ENCODE measurements at regions not wholly inside any gene's neighbourhood (a gene's known extent, or its start where the extent isn't known, plus 50 kb on each side); places are given as distances from the start of the nearest gene placed in this dataset.

DNA sequence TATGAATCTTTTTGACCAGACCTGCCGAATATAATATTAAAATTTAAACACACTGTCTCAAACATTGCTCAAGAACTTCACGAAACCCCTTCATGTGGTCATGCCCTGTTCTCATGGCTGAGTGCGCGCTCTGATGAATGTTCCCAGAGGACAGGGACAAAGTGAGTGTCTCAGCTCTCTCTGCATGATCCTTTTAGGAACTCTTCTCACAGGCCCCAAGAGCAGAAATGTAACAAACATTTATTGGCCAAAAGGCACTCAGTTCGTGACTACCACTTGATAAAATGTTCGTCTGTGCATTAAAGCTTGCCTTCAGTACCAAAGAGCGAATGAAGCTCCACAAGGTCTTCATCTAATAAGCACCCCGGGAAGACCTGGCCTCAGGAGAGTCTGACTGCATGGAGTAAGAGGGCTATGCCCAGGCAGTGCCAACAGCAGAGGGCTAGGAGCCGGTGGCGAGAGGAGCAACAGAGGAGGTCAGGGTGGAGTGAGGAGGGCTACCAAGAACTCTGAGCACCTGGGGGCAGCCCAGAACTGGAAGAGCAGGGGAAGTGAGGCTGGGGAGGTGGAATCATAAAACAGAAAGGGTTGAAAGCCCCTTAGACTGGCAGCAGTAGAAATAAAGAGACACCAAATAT, 171.1 kb downstream of the RHOU start:
- Histone ChIP-seq H2BK5ac (ENCODE audit: low read length) (no peak overlapping the region), H3K4me2 (ENCODE audit: low read length) (no peak overlapping the region), H3K4me1 (ENCODE audit: control insufficient read depth, low read depth, low read length) (no peaks in the 10 kb centered on the region), H3K79me1 (ENCODE audit: low read length) (no peaks in the 10 kb centered on the region), H3K79me2 (ENCODE audit: control insufficient read depth, insufficient read depth, low read length) (no peaks in the 10 kb centered on the region), H3K18ac (ENCODE audit: low read length) (no peak overlapping the region), H3K23ac (ENCODE audit: low read length) (no peak overlapping the region), H2AK5ac (ENCODE audit: low read length) (no peak overlapping the region), H2BK15ac (replicated peaks; ENCODE audit: low read depth) (no peak overlapping the region), H2BK120ac (ENCODE audit: low read depth, low read length) (no peak overlapping the region), H4K5ac (ENCODE audit: low read length) (no peak overlapping the region), H3K27ac (ENCODE audit: low read depth, low read length) (no peak overlapping the region), H4K8ac (ENCODE audit: low read depth, low read length) (no peak overlapping the region), H3K27me3 (ENCODE audit: insufficient read depth, low read length, poor library complexity) (no peaks in the 10 kb centered on the region), H3K4me3 (ENCODE audit: low read length) (no peak overlapping the region), H3K9ac (ENCODE audit: low read length) (no peak overlapping the region), H3K56ac (ENCODE audit: low read length) (no peak overlapping the region), H3K4ac (ENCODE audit: low read depth, low read length) (no peak overlapping the region), H3K36me3 (ENCODE audit: control insufficient read depth, insufficient read depth, low read length) (no peaks in the 10 kb centered on the region)
- no CpG with 5 or more reads among the region's 10 CpGs for WGBS (ENCODE audit: extremely low coverage, insufficient coverage, low lambda C conversion rate)
- no peak for DNase-seq

DNA sequence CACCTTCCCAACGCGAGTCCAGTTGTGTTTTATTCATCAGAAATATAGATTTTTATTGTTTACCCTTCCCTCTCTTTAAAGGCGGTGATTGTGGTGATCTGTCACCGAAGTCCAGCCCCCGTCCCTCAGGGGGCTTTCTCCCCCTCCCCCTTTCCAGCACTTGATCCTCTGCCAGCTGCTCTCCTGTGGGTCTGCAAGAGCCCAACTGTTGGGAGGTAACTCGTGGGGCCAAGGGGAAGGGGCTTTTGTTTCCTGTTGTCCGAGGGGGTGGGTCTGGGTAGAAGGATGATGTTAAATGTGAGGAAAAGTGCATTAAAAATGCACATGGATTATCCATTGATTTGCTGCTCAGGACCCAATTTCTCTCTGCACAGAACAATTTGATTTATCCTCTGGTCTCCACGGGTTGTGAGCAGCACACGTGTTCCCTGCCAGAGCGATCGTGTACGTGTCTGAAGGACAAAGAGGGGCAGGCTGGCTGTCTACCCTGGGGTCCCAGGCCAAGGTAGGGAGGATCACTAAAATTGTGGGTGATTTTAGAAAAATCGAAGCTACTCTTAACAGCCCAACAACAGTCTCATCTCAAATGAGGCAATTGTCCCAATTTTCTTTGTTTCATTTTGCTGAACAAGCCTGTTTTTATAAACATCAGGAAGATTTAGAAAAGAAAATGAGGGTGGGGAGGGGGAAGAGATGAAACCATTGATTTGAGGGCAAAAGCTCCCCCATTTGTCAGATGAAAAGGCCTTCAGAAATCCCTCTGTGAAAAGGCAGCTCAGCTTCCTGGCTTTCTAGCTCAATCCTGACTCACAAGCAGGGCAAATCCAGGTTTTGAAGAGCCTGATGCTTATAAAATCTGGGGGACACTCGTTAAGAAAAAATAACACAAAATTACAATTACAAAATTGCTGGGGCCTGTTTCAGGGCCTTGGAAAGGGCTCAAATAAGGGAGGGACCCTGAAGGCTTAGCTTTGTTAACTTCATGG, 176.2 kb downstream of the RHOU start:
- no peak overlapping the region for H3K4me3 ChIP-seq (ENCODE audit: low read length)
- H2BK15ac ChIP-seq (replicated peaks; ENCODE audit: low read depth): no peak overlapping the region
- no peaks in the 10 kb centered on the region for H3K79me2 ChIP-seq (ENCODE audit: control insufficient read depth, insufficient read depth, low read length)
- no peak overlapping the region for H3K27ac ChIP-seq (ENCODE audit: low read depth, low read length)
- no peaks in the 10 kb centered on the region for H3K27me3 ChIP-seq (ENCODE audit: insufficient read depth, low read length, poor library complexity)
- H3K4me2 ChIP-seq (ENCODE audit: low read length): no peak overlapping the region
- no peak overlapping the region for H3K18ac ChIP-seq (ENCODE audit: low read length)
- no peak overlapping the region for H3K56ac ChIP-seq (ENCODE audit: low read length)
- no peaks in the 10 kb centered on the region for H3K36me3 ChIP-seq (ENCODE audit: control insufficient read depth, insufficient read depth, low read length)
- no peak overlapping the region for H4K5ac ChIP-seq (ENCODE audit: low read length)
- H2BK5ac ChIP-seq (ENCODE audit: low read length): no peak overlapping the region
- H3K9ac ChIP-seq (ENCODE audit: low read length): no peak overlapping the region
- H2BK120ac ChIP-seq (ENCODE audit: low read depth, low read length): no peak overlapping the region
- no peak for DNase-seq
- no peaks in the 10 kb centered on the region for H3K79me1 ChIP-seq (ENCODE audit: low read length)
- H3K4me1 ChIP-seq (ENCODE audit: control insufficient read depth, low read depth, low read length): no peaks in the 10 kb centered on the region
- no peak overlapping the region for H3K4ac ChIP-seq (ENCODE audit: low read depth, low read length)
- no peak overlapping the region for H3K23ac ChIP-seq (ENCODE audit: low read length)
- no peak overlapping the region for H4K8ac ChIP-seq (ENCODE audit: low read depth, low read length)
- H2AK5ac ChIP-seq (ENCODE audit: low read length): no peak overlapping the region
- WGBS (ENCODE audit: extremely low coverage, insufficient coverage, low lambda C conversion rate): no CpG with 5 or more reads among the region's 14 CpGs

DNA sequence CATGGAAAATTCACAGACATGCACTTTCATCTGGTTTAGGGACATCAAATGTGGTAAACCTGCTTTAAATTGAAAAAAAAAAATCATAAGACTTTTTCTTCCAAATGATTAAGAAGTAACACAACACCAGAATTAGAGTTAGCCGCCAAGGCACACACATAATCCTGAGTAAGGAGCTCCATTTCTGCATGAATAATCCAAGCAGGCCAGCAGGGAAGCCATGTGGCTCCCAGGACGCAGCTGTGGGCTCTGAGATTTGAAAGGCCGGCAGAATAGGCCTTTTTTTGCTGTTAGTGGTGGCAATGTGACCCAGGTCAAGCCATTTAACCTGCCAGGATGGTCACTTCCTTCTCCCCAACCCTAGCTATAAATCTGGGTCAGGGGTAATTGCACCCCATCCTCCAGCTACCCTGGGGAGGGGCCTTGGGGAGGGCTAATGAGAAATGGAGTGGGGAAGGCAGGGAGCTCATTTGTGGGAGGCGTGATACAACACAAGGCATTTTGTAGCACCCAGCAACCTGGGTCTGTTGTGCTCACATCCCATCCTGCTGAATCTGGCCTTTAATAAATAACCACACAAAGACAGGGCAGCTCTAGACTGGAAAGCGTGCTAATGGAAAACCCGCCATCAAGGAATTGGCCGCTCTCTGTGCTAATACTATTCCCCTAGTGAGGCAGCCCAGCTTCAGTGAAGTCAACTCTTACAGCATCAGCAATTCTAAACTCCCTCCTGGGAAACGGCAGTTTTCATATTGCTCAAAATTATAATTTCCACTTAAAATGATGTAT, 178.5 kb downstream of the RHOU start:
- no peak overlapping the region for H3K4ac ChIP-seq (ENCODE audit: low read depth, low read length)
- no peak overlapping the region for H4K5ac ChIP-seq (ENCODE audit: low read length)
- no peak overlapping the region for H2BK120ac ChIP-seq (ENCODE audit: low read depth, low read length)
- DNase-seq: no peak
- no peaks in the 10 kb centered on the region for H3K79me1 ChIP-seq (ENCODE audit: low read length)
- WGBS (ENCODE audit: extremely low coverage, insufficient coverage, low lambda C conversion rate): no CpG with 5 or more reads among the region's 8 CpGs
- no peak overlapping the region for H3K4me3 ChIP-seq (ENCODE audit: low read length)
- no peak overlapping the region for H2BK15ac ChIP-seq (replicated peaks; ENCODE audit: low read depth)
- H3K56ac ChIP-seq (ENCODE audit: low read length): no peak overlapping the region
- H3K18ac ChIP-seq (ENCODE audit: low read length): no peak overlapping the region
- H3K4me2 ChIP-seq (ENCODE audit: low read length): no peak overlapping the region
- no peak overlapping the region for H3K23ac ChIP-seq (ENCODE audit: low read length)
- no peak overlapping the region for H2BK5ac ChIP-seq (ENCODE audit: low read length)
- no peaks in the 10 kb centered on the region for H3K36me3 ChIP-seq (ENCODE audit: control insufficient read depth, insufficient read depth, low read length)
- no peaks in the 10 kb centered on the region for H3K27me3 ChIP-seq (ENCODE audit: insufficient read depth, low read length, poor library complexity)
- H3K27ac ChIP-seq (ENCODE audit: low read depth, low read length): no peak overlapping the region
- H2AK5ac ChIP-seq (ENCODE audit: low read length): no peak overlapping the region
- H3K4me1 ChIP-seq (ENCODE audit: control insufficient read depth, low read depth, low read length): peaks cover 2% of the 10 kb centered on the region
- H3K79me2 ChIP-seq (ENCODE audit: control insufficient read depth, insufficient read depth, low read length): no peaks in the 10 kb centered on the region
- H4K8ac ChIP-seq (ENCODE audit: low read depth, low read length): no peak overlapping the region
- no peak overlapping the region for H3K9ac ChIP-seq (ENCODE audit: low read length)

DNA sequence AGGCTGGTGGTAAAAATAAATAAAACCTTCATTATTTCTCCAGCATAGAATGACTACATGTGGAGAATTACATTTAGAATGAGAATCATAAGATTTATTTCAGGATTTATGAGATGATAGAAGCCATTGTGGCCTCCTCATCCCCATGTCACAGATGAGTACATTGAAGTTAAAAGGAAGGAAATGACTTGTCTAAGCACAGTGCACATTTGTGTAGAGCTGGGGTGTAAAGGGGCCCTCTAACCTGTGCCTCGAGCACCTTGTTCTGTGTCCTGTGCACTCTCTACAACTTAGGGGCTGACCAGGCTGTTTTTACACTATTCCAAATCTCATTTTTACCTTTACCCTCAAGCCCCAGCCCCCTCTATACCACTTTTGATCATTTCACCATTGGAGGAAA, 179.4 kb downstream of the RHOU start:
- Histone ChIP-seq H2BK15ac (replicated peaks; ENCODE audit: low read depth) (no peak overlapping the region), H3K36me3 (ENCODE audit: control insufficient read depth, insufficient read depth, low read length) (no peaks in the 10 kb centered on the region), H3K27me3 (ENCODE audit: insufficient read depth, low read length, poor library complexity) (no peaks in the 10 kb centered on the region), H3K79me1 (ENCODE audit: low read length) (no peaks in the 10 kb centered on the region), H4K5ac (ENCODE audit: low read length) (no peak overlapping the region), H3K56ac (ENCODE audit: low read length) (no peak overlapping the region), H2BK120ac (ENCODE audit: low read depth, low read length) (no peak overlapping the region), H3K4me1 (ENCODE audit: control insufficient read depth, low read depth, low read length) (peaks cover 3% of the 10 kb centered on the region), H3K4me3 (ENCODE audit: low read length) (no peak overlapping the region), H3K27ac (ENCODE audit: low read depth, low read length) (no peak overlapping the region), H3K4me2 (ENCODE audit: low read length) (no peak overlapping the region), H3K9ac (ENCODE audit: low read length) (no peak overlapping the region), H3K4ac (ENCODE audit: low read depth, low read length) (no peak overlapping the region), H2AK5ac (ENCODE audit: low read length) (no peak overlapping the region), H2BK5ac (ENCODE audit: low read length) (no peak overlapping the region), H4K8ac (ENCODE audit: low read depth, low read length) (no peak overlapping the region), H3K79me2 (ENCODE audit: control insufficient read depth, insufficient read depth, low read length) (no peaks in the 10 kb centered on the region), H3K23ac (ENCODE audit: low read length) (no peak overlapping the region), H3K18ac (ENCODE audit: low read length) (no peak overlapping the region)
- no peak for DNase-seq
- WGBS (ENCODE audit: extremely low coverage, insufficient coverage, low lambda C conversion rate): no CpG with 5 or more reads among the region's 1 CpG

DNA sequence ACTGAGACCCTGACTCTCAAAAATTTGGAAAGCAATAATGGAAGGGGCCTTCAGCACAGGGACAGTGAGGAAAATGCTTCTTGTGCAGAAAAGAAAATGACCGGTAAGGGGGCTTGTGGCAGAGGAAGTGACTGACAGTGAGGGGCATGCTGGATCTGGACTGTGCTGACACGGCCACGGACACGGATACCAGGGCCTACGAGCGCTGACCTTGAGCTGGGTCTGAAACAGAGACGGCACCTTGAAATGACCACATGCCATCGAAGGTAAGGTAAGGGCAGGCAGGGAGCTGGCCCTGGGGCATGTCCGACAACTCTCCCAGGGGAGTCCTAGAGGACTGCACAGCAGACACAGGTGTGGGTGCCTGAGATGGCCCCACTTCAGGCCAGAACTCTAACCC, 182.1 kb downstream of the RHOU start:
- no peak overlapping the region for H3K56ac ChIP-seq (ENCODE audit: low read length)
- no peak overlapping the region for H3K27ac ChIP-seq (ENCODE audit: low read depth, low read length)
- H3K23ac ChIP-seq (ENCODE audit: low read length): no peak overlapping the region
- no peak overlapping the region for H4K8ac ChIP-seq (ENCODE audit: low read depth, low read length)
- H3K36me3 ChIP-seq (ENCODE audit: control insufficient read depth, insufficient read depth, low read length): no peaks in the 10 kb centered on the region
- no peak overlapping the region for H3K4me2 ChIP-seq (ENCODE audit: low read length)
- peaks cover 3% of the 10 kb centered on the region for H3K4me1 ChIP-seq (ENCODE audit: control insufficient read depth, low read depth, low read length)
- H2BK120ac ChIP-seq (ENCODE audit: low read depth, low read length): no peak overlapping the region
- no peaks in the 10 kb centered on the region for H3K27me3 ChIP-seq (ENCODE audit: insufficient read depth, low read length, poor library complexity)
- H3K4ac ChIP-seq (ENCODE audit: low read depth, low read length): no peak overlapping the region
- H3K18ac ChIP-seq (ENCODE audit: low read length): no peak overlapping the region
- no peak for DNase-seq
- H3K79me2 ChIP-seq (ENCODE audit: control insufficient read depth, insufficient read depth, low read length): no peaks in the 10 kb centered on the region
- H3K4me3 ChIP-seq (ENCODE audit: low read length): no peak overlapping the region
- no peaks in the 10 kb centered on the region for H3K79me1 ChIP-seq (ENCODE audit: low read length)
- H2BK5ac ChIP-seq (ENCODE audit: low read length): no peak overlapping the region
- no peak overlapping the region for H2AK5ac ChIP-seq (ENCODE audit: low read length)
- H4K5ac ChIP-seq (ENCODE audit: low read length): no peak overlapping the region
- no peak overlapping the region for H2BK15ac ChIP-seq (replicated peaks; ENCODE audit: low read depth)
- no CpG with 5 or more reads among the region's 9 CpGs for WGBS (ENCODE audit: extremely low coverage, insufficient coverage, low lambda C conversion rate)
- no peak overlapping the region for H3K9ac ChIP-seq (ENCODE audit: low read length)

Data from mesendoderm (in vitro differentiated cells).